Uterus (tissue), 2 donors: ENCODE measurements at regions not wholly inside any gene's neighbourhood (a gene's known extent, or its start where the extent isn't known, plus 50 kb on each side); places are given as distances from the start of the nearest gene placed in this dataset.

Source experiments
- CTCF ChIP-seq, 4 experiments: fragments of 200-600 bp in 2 of 4; fragments of 450-650 bp in 2 of 4; sonication (generic) in 2 of 4; IDR thresholded peaks; one replicate each; pipeline ENCODE4 v1.5.1; 2016 to 2019; ENCODE audit warnings: antibody characterized with exemption in 4 of 4, mild to moderate bottlenecking in 2 of 4, moderate library complexity in 1 of 4
- POLR2A ChIP-seq, 2 donors: fragments of 450-650 bp; IDR thresholded peaks; one replicate each; pipeline ENCODE4 v1.6.1; 2016; ENCODE audit warnings: antibody characterized with exemption in 2 of 2, mild to moderate bottlenecking in 1 of 2, moderate library complexity in 1 of 2

- TF ChIP-seq CTCF (IDR thresholded peaks at IDR 0.05) (no peak), POLR2A (IDR thresholded peaks at IDR 0.05) (no peak)
These were observed 365.7 kb upstream of the CADM1 start for GRCh38 chr11:115869780-115870431.
